Right atrium auricular region (tissue), 2 donors: ENCODE measurements at regions not wholly inside any gene's neighbourhood (a gene's known extent, or its start where the extent isn't known, plus 50 kb on each side); places are given as distances from the start of the nearest gene placed in this dataset.

Source experiments
- DNase-seq: peaks from one replicate; pipeline ENCODE4 v3.0.0-alpha.2; 2019; ENCODE audit warnings: low spot score
- H3K27ac ChIP-seq, 2 donors: fragments of 200-600 bp; sonication (generic); 1 replicate in 1 of 2; 2 replicates in 1 of 2; pipeline ENCODE4 v1.5.1; 2016 to 2019
- H3K27me3 ChIP-seq, 2 donors: fragments of 200-600 bp; sonication (generic); one replicate each; pipeline versions ENCODE4 v1.5.1 to v1.6.0; 2017 to 2019
- H3K36me3 ChIP-seq: fragments of 200-600 bp; sonication (generic); one replicate; pipeline ENCODE4 v1.5.1; 2016
- H3K4me1 ChIP-seq, 2 donors: fragments of 200-600 bp; sonication (generic); one replicate each; pipeline versions ENCODE4 v1.5.1 to v1.6.0; 2017 to 2019
- H3K4me3 ChIP-seq, 2 donors: fragments of 200-600 bp; sonication (generic); 1 replicate in 1 of 2; 2 replicates in 1 of 2; pipeline ENCODE4 v1.5.1; 2017 to 2019; ENCODE audit warnings: mild to moderate bottlenecking in 1 of 2, moderate library complexity in 1 of 2
- H3K9me3 ChIP-seq, 2 donors: fragments of 200-600 bp; sonication (generic); one replicate each; pipeline ENCODE4 v1.5.1; 2019
- CTCF ChIP-seq, 2 donors: fragments of 200-600 bp; sonication (generic); IDR thresholded peaks; one replicate each; pipeline ENCODE4 v1.5.1; 2019; ENCODE audit warnings: antibody characterized with exemption in 2 of 2

GRCh38 chr19:30252214-30252613 lies 120.0 kb upstream of the ZNF536 start:
- DNase-seq, result no peak
- H3K27me3 ChIP-seq, result no peaks in the 10 kb centered on the region
- no peaks in the 10 kb centered on the region for H3K9me3 ChIP-seq
- H3K4me3 ChIP-seq, result no peak overlapping the region
- no peak for TF ChIP-seq CTCF (IDR thresholded peaks at IDR 0.05)
- no peaks in the 10 kb centered on the region for H3K4me1 ChIP-seq
- H3K27ac ChIP-seq, result no peak overlapping the region
- no peaks in the 10 kb centered on the region for H3K36me3 ChIP-seq

GRCh38 chr19:30253581-30253996 lies 118.6 kb upstream of the ZNF536 start:
- no peak for TF ChIP-seq CTCF (IDR thresholded peaks at IDR 0.05)
- H3K36me3 ChIP-seq, result no peaks in the 10 kb centered on the region
- no peaks in the 10 kb centered on the region for H3K9me3 ChIP-seq
- no peak overlapping the region for H3K4me3 ChIP-seq
- no peak for DNase-seq
- no peak overlapping the region for H3K27ac ChIP-seq
- no peaks in the 10 kb centered on the region for H3K27me3 ChIP-seq
- H3K4me1 ChIP-seq, result no peaks in the 10 kb centered on the region

- no peaks in the 10 kb centered on the region for H3K27me3 ChIP-seq
- DNase-seq, result no peak
- no peak for TF ChIP-seq CTCF (IDR thresholded peaks at IDR 0.05)
- H3K27ac ChIP-seq, result no peak overlapping the region
- H3K36me3 ChIP-seq, result no peaks in the 10 kb centered on the region
- no peak overlapping the region for H3K4me3 ChIP-seq
- H3K9me3 ChIP-seq, result no peaks in the 10 kb centered on the region
- H3K4me1 ChIP-seq, result no peaks in the 10 kb centered on the region
These were observed 118.0 kb upstream of the ZNF536 start for GRCh38 chr19:30254158-30254557.

GRCh38 chr19:30254789-30255188 lies 117.4 kb upstream of the ZNF536 start:
- no peak overlapping the region for H3K27ac ChIP-seq
- no peaks in the 10 kb centered on the region for H3K9me3 ChIP-seq
- H3K4me1 ChIP-seq, result no peaks in the 10 kb centered on the region
- no peak for TF ChIP-seq CTCF (IDR thresholded peaks at IDR 0.05)
- H3K27me3 ChIP-seq, result no peaks in the 10 kb centered on the region
- no peaks in the 10 kb centered on the region for H3K36me3 ChIP-seq
- DNase-seq, result no peak
- H3K4me3 ChIP-seq, result no peak overlapping the region

GRCh38 chr19:30255791-30256495 lies 116.2 kb upstream of the ZNF536 start:
- Histone ChIP-seq H3K36me3 (no peaks in the 10 kb centered on the region), H3K27me3 (no peaks in the 10 kb centered on the region)

More at GRCh38 chr19:30255791-30256495, 116.2 kb upstream of the ZNF536 start:
- Histone ChIP-seq H3K27ac (no peak overlapping the region), H3K4me1 (no peaks in the 10 kb centered on the region), H3K4me3 (no peak overlapping the region), H3K9me3 (no peaks in the 10 kb centered on the region)
- no peak for DNase-seq
- TF ChIP-seq CTCF (IDR thresholded peaks at IDR 0.05), result no peak
